ENCODE measurements at regions not wholly inside any gene's neighbourhood (a gene's known extent, or its start where the extent isn't known, plus 50 kb on each side); places are given as distances from the start of the nearest gene placed in this dataset.
"Not testable (repeated sequence)": the region's sequence is repeated elsewhere in the genome, so short reads cannot be mapped to it uniquely, and the experiment has no call there.

DNA sequence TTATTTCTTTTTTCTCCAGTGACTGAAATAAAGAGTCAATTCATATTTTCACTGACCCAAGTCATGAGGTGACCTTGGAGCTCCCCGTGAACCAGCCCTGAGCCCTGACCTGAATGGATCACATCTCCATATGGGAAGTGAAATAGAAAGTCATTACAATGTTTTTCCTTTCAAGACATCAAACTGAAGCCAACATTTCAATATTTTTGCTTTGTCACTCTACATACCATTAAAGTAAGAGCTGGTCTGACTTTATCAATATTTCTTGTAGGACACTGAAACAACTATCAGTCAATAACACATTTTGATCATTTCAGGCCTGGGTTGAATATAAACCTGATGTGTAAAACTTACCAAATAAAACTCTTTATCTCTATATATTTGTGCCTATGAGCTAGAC lies 249.8 kb upstream of the PHF14 start:
- DNase-seq = no peak

GRCh38 chr7:10724449-10724848 lies 249.2 kb upstream of the PHF14 start:
- DNase-seq = no peak

GRCh38 chr7:10727636-10728035 lies 246.0 kb upstream of the PHF14 start:
- DNase-seq = no peak

DNA sequence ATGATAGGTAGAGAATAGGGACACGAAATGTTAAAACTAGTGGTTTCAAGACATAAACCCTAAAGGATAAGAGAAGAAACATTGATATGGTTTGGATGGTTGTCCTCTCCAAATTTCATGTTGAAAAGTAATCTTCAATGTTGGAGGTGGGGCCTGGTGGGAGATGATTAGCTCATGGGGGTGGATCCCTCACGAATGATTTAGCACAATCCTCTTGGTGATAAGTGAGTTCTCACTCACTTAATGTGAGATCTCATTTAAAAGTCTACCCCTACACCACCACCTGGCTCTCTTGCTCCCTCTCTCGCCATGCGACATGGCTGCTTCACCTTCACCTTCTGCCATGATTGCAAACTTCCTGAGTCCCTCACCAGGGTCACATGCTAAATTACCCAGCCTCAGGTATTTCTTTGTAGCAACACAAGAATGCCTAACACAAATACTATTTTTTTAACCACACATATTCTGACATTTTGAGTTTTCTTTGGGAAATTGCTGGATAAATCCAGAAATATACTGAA lies 242.4 kb upstream of the PHF14 start:
- no peak for DNase-seq

- DNase-seq = no peak
These were observed 239.9 kb upstream of the PHF14 start for GRCh38 chr7:10733747-10734146.

- DNase-seq = no peak
These were observed 239.1 kb upstream of the PHF14 start for GRCh38 chr7:10734595-10734994.

DNA sequence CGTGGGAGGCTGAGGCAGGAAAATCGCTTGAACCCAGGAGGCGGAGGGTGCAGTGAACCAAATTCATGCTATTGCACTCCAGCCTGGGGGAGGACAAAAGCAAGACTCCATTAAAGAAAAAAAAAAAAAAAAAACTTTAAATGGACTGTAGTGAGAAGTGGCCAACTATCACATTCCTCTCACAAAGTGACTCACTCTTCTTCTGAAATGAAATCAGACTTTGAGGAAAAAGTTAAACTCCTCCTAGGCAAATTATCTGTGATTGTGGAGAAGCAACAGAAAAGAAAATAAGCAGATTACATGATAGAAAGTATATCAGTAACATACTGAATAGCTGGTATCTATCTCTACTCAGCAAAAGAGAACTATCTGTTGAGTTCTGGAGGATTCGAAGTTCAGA lies 234.3 kb upstream of the PHF14 start:
- DNase-seq = no peak

DNA sequence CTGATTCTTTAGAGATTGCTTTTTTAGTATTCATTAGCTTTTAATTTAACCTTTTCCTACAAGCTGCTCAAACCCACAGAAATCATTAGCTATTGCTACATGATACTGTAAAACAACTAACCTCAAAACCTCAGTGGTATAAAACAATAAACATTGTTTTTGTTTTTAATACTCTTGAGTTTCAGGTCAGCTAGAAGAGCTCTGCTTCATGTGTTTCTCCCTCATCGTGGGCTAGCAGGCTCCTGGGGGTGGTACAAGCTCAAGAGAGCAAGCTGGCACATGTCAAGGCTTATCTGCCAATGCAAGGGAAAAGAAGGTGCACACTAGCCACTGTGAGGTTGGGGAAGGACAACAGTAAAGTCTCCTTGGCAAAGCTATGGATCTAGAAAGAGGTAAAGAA lies 232.9 kb upstream of the PHF14 start:
- no peak for DNase-seq

GRCh38 chr7:10756981-10757380 lies 216.7 kb upstream of the PHF14 start:
- no peak for DNase-seq

GRCh38 chr7:10759120-10759519 lies 214.6 kb upstream of the PHF14 start:
- DNase-seq = no peak

- DNase-seq = no peak
These were observed 205.9 kb upstream of the PHF14 start for GRCh38 chr7:10767771-10768170.

- DNase-seq = no peak
These were observed 203.5 kb upstream of the PHF14 start for GRCh38 chr7:10770176-10770575.

- DNase-seq = no peak
These were observed 200.2 kb upstream of the PHF14 start for GRCh38 chr7:10773430-10773829.

GRCh38 chr7:10779465-10780399 lies 193.9 kb upstream of the PHF14 start:
- no peak for DNase-seq

GRCh38 chr7:10780400-10780747 lies 193.3 kb upstream of the PHF14 start:
- no peak for DNase-seq

DNA sequence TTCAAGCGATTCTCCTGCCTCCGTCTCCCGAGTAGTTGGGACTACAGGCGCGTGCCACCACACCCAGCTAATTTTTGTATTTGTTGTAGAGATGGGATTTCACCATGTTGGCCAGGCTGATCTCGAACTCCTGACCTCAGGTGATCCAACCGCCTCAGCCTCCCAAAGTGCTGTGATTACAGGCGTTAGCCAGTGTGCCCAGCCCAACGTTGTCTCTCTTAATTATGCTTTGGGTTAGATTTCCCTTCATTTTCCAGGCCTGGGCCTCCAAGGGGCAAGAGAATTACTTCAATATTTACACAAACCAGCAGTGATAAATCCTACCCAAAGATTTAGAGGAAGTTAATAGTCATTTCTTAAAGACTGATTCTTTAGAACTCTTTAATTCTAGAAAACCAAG lies 186.7 kb upstream of the PHF14 start:
- DNase-seq = not testable (repeated sequence)

DNA sequence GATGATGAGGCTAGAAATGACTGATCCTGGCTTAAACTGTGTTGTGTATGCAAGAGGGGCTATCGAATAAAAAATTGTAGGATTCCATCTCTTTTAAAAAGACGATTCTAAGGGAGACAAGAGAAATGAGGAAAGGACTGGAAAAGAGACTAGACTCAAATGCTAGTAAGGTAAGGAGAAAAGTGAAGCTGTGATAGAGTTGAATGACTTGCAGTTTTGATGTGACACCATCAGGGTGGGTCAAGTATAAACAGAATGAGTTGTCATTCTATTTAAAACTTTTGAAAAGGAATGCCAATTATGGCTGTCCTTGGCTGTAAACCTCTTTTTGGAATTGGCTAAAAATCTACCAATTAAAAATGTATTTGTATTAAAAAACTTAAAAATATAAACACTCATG lies 184.5 kb upstream of the PHF14 start:
- DNase-seq = no peak

DNA sequence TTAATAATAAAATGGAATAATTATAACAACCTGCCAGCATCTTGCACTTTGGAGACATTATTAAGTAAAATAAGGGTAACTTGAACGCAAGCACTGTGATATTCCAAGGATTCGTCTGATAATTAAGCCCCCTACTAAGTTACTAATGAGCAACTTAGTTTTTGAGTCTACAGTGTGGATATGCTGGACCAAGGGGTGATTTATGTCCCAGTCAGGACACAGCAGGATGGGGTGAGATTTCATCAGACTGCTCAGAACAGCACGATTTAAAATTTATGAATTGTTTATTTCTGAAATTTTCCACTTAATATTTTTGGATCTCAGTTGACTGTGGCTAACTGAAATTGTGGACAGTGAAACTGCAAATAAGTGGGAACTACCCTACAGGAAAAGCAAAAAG lies 182.8 kb upstream of the PHF14 start:
- no peak for DNase-seq

DNA sequence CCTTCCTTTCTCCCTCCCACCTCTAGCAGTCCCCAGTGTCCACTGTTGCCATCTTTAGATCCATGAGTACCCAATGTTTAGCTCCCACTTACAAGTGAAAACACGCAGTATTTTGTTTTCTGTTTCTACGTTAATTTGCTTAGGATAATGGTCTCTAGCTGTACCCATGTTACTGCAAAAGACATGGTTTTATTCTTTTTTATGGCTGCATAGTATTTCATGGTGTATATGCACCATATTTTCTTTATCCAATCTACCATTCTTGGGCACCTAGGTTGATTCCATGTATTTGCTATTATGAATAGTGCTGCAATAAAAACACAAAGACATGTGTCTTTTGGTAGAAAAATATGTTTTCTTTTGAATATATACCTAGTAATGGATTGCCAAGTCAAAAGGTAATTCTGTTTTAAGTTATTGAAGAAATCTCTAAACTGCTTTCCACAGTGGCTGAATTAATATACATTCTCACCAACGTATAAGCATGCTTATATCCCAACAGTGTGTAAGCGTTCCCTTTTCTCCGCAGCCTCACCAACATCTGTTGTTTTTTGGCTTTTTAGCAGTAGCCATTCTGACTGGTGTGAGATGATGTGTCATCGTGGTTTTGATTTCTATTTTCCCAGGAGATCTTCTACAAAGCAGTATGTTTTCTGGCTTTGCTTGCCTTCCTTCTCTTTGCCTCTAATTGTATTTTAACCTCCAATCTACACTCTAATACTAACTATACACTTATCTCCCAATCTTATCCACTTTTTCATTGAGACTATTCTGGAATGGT lies 179.5 kb upstream of the PHF14 start:
- DNase-seq = no peak

GRCh38 chr7:10797157-10797556 lies 176.5 kb upstream of the PHF14 start:
- DNase-seq = no peak

GRCh38 chr7:10798044-10798443 lies 175.6 kb upstream of the PHF14 start:
- no peak for DNase-seq

DNA sequence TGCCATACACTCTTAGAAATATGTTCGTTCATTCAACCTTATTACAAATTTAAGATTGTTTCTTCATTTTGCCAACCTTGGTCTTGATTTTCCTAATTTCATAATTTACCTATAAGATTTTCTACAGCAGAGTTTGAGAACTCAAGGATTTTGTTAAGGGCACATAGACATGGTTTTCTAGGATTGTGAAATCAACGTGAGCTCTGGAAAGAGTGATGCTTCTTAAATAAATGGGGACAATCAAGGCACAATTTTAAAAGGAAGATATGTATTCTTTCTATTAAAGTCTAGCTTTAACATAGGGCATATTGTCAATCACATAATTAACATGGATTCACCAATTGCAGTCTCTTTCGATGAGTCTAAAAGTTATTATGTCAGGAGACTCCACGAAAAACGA lies 174.2 kb upstream of the PHF14 start:
- DNase-seq = no peak

DNA sequence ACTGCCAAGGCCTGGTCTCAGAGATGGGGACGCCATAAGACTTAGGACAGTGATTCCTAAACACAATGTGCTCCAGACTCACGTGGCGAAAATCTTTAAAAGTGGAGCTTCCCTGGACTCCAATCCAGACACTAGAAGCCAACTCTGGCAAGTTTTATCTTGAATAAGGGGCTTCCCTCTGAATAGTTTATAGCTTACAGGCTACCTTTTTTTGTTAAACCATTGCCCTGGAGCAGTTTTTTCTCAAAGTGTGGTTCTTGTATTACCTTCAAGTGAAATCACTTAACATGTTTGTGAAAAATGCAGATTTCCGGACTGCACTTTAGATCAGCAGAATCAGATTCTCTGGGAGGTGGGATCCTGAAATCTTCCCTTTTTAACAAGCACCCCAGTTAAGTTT lies 171.7 kb upstream of the PHF14 start:
- DNase-seq = no peak

- no peak for DNase-seq
These were observed 171.1 kb upstream of the PHF14 start for GRCh38 chr7:10802526-10802925.

All from NCI-H526 treated with DMSO at 0.1 percent for 48 hours (cell line).